ENCODE measurements at regions not wholly inside any gene's neighbourhood (a gene's known extent, or its start where the extent isn't known, plus 50 kb on each side); places are given as distances from the start of the nearest gene placed in this dataset.

DNA sequence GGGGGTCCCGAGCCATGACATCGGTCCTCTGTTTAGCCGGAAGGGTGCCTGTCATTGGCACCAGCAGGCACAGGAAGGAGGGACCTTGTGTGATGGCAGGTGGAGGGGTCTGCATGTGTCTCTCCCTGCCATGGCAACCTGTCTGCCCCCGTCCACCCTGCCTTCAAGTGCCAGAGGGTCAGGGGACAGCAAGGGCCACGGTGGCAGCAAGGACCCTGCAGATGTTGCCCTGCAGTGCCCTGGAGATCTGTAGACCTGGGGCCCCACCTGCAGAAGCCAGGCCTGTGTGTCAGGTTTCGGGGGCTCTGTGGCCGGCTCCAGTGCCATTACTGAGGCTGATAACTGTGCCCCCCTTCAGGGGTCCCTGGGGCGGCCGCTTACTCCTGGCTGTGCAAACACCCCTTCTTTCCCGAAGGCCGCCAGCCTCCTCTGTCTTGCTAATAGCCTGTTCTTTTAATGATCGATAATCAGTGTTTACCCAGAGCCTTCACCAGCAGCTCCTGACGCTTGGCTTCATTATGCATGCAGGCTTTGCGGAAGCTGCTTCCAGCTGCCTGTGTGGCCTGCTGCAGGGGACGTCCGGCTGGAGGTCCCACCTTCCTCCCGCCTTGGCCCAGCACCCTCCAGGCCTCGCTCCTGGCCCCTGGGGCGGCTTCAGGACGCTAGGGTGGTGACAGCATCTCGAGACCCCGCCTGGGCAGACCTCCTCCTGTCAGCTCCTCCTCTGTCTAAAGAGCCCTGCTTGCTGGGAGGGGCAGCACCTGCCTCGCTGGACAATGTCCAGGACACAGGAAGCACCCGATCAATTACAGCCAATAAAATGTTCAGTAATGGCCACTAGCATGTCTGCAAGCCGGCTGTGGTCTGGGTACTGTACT, 153.0 kb downstream of the KIF26A start:
- DNase-seq (ENCODE audit: low read depth in 2 of 2): no peak

DNA sequence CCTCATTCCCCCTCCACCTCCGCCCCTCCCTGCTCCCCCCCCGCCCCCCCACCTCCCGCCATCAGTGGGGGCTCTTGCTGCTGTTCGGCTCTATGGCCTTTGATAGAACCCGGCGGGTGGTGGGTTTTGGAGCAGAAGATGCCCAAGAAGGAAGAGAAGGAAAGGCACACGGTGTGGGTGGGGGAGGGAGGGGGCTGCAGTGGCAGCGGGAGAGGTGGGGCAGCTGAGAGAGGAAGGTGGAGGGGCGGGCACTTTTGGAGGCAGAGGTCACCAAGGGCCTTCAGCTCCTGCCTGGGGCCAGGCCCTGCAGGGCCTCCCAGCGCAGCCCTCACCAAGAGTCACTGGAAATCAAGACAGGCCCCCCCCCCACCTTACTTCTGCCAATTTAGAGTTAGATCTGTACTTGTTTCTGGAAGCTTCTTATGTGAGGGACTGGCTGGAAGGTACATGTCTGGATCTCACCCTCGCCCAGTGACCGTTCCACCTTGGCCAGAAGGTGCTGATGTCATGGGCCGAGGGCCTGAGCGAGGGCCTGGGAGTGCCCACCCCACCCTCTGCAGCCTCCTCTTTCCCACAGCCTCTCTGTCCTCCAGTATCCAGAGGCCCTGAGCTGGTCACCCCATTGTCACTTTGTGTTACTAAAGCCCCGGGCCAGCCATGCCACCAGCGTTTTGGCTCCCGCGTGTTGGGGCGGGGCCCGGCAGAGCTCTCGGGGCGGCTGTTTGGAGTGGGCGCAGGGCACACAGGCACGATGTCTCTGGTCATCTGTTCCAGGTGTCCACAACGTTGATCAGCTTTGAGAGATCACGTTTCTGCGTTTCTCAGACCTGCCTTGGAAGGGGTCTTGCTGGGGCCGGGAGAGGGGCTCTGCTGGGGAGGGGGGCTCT, 153.9 kb downstream of the KIF26A start:
- no peak for DNase-seq (ENCODE audit: low read depth in 2 of 2)

DNA sequence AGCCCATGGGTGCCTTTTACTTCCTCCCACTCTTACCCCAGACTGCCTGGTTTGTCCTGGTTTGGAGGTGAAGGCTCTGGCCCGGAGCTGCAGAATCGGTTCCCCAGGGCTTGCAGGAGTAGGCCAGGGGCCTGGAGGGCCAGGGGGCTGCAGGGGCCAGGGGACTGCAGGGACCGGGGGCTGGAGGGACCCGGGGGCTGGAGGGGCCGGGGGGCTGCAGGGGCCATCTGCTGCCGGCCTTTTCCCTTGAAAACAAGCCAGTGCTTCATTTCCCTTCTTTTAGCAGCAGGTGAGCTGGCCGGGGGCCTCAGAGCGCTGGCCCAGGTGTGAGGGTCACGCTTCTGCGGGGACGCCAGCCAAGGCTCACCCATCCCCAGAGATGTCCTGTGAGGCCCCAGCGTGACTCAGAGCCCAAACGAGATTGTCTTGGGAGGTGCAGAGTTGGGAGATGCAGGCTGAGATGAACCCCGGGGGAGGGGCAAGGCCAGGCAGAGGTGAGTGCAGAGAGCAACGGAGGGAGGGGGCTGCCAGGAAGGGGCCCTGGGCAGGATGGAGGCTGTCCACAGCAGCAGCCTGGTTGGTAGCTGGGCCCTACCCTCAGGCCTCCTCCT, 154.9 kb downstream of the KIF26A start:
- DNase-seq (ENCODE audit: low read depth in 2 of 2): no peak

- no peak for DNase-seq (ENCODE audit: low read depth in 2 of 2)
Observed at GRCh38 chr14:104293851-104294627, 155.7 kb downstream of the KIF26A start.

GRCh38 chr14:104294628-104294982, 156.2 kb downstream of the KIF26A start:
- no peak for DNase-seq (ENCODE audit: low read depth in 2 of 2)

DNA sequence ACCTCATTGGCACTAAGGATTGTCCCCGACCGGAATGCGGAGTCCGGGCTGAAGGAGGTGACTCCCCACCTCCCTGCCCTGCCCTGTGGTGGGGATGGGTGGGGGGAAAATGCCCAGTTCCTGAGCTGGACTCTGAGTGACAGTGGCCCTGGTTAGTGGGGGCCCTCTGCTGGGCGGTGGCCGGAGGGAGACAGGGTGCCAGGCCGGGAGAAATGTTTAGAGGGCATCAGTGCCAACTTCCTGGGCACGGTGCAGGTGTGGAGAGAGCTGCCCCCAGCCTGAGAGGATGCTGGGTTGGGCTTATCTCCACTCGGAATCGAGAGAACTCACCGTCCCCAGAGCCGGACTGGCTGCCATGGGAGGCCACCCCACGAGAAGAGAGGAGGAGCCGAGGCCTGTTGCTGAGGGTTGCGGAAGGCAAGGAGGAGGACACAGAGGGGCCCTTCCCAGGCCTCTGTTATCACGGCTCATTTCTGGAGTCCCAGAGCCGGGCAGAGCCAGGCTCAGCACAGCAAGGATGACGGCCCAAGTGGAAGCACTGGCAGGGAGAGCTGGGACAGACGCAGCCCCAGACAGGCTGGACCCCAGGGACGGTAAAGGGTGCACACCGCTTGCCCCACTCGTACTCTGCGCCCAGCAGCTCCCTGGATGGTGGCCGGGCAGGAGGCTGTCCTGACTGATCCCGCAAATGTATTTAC, 156.7 kb downstream of the KIF26A start:
- no peak for DNase-seq (ENCODE audit: low read depth in 2 of 2)

GRCh38 chr14:104295681-104296387, 157.4 kb downstream of the KIF26A start:
- DNase-seq (ENCODE audit: low read depth in 2 of 2): no peak

DNA sequence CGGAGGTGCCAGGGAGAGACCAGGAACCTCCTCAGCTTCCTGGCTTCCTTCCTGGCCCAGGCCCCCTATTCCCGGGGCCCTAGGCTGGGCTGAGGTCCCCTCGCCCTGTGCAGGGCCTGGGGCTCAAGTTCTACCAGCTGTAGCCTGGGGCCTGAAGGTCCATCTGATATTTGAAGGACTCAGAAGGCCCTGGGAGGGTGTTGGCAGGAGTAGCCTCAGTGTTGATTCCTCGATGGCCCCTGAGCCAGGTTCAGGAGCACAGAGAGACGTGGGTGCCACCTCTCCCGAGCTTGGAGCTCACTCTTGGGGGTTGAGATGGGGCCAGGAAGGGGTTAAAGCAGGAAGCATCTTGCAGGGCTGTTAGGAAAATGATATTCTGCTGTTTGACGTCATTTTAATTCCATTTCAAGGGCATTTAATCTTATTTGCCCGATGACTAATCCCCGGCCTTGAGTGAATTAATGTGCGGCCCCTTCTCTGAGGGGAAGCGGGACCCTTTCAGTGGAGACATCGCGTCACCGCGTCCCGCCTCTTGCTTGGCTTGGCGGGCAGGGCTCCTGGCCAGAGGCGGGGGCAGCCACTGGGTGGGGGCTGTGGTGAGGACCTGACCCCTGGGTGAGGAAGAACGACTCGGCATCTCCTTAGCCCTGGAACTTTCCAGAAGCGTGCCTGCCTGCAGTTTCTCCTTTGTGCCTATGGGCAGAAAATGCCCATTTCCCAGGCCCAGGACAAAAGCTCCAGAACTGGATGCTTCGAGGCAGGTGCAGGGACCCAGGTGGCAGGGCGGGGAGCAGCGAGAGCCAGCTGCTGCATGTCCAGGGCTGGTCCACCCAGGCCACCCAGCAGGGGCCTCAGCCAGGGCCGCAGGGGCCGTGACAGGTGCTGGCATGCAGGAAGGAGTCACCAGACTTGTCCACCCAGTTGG, 158.3 kb downstream of the KIF26A start:
- no peak for DNase-seq (ENCODE audit: low read depth in 2 of 2)

- DNase-seq (ENCODE audit: low read depth in 2 of 2): no peak
Observed at GRCh38 chr14:104297313-104297704, 158.9 kb downstream of the KIF26A start.

- no peak for DNase-seq (ENCODE audit: low read depth in 2 of 2)
Observed at GRCh38 chr14:104297721-104298401, 159.5 kb downstream of the KIF26A start.

GRCh38 chr14:104298458-104298857, 160.1 kb downstream of the KIF26A start:
- no peak for DNase-seq (ENCODE audit: low read depth in 2 of 2)

- DNase-seq (ENCODE audit: low read depth in 2 of 2): no peak
Observed at GRCh38 chr14:104299993-104300761, 161.8 kb downstream of the KIF26A start.

- DNase-seq (ENCODE audit: low read depth in 2 of 2): no peak
Observed at GRCh38 chr14:104301731-104302460, 163.5 kb downstream of the KIF26A start.

DNA sequence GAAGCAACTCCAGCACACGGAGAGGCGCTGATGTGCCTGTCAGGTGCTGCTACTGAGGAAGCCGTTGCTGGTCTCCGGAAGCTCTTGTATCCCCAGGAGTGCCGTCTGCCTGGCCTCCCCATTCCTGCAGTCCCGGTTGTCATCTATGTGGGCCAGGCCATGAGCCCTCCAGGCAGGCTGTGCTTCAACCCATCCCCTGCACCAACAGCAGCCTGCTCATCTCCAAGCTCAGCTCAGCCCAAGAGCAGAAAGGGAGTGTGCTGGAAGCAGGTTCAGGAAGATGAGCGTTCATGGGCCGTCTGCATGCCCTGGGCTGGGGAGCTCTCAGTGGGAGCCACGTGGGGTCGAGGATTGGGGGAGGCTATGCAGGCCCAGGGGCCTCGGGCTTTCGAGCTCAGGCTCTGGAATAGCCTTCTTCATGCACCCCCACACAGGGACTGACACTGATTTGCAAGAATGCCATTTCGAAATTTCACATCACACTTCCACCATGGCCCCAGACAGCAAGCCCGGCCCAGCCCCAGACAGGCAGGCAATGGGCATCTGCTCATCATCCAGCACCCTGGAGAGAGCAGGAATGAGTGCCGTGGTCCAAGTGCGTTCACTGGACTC, 164.5 kb downstream of the KIF26A start:
- DNase-seq (ENCODE audit: low read depth in 2 of 2): no peak

GRCh38 chr14:104303705-104304425, 165.5 kb downstream of the KIF26A start:
- no peak for DNase-seq (ENCODE audit: low read depth in 2 of 2)
